GM12801 (cell line): ENCODE measurements at regions not wholly inside any gene's neighbourhood (a gene's known extent, or its start where the extent isn't known, plus 50 kb on each side); places are given as distances from the start of the nearest gene placed in this dataset.

ENCODE experiments used
- TF ChIP-seq, protein P1 (sequence below): IDR thresholded peaks from one replicate; pipeline ENCODE4 v1.5.1; 2011; ENCODE audit warnings: control low read depth; ENCODE audit not compliant: insufficient read length; ENCODE audit errors: extremely low read depth

DNA sequence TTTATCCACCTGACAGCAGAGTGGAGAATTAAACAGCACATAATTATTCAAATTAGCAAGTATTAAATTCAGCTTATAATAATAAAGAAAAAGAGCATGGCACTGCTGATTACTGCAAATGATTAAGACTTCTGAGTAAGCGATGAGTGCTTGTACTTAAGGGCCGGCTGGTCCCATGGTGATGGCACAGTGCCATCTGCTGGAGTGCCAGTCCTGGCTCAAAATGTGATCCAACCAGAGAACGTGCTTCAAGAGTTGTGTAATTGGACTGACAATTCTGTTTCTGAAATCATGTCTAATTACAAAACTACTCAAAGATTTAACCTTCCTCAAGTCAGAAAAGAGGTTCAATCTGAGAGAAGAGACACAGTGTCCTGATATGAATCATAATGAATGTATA is 181.6 kb upstream of the RGS17 start:
- TF ChIP-seq, protein P1, sequence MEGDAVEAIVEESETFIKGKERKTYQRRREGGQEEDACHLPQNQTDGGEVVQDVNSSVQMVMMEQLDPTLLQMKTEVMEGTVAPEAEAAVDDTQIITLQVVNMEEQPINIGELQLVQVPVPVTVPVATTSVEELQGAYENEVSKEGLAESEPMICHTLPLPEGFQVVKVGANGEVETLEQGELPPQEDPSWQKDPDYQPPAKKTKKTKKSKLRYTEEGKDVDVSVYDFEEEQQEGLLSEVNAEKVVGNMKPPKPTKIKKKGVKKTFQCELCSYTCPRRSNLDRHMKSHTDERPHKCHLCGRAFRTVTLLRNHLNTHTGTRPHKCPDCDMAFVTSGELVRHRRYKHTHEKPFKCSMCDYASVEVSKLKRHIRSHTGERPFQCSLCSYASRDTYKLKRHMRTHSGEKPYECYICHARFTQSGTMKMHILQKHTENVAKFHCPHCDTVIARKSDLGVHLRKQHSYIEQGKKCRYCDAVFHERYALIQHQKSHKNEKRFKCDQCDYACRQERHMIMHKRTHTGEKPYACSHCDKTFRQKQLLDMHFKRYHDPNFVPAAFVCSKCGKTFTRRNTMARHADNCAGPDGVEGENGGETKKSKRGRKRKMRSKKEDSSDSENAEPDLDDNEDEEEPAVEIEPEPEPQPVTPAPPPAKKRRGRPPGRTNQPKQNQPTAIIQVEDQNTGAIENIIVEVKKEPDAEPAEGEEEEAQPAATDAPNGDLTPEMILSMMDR = no peak

DNA sequence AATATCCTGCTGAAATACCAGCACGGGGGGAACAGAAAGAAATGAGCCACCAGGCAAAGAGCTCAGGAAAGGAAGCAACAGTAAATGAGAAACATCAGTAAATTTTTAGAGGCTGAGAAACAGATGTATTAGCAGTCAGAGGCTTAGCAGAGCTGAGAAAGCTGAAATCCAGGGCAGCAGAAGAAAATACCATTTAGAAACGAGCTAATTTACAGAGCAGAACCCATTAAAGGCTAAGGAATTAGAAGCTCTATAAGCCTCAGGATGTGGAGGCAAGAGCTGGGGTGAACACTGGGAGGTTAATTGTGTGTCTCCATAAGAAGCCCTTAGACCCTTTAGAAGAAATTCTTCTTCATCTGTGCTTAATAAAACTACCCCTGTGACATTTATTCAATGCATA is 178.6 kb upstream of the RGS17 start:
- TF ChIP-seq, protein P1 = no peak

DNA sequence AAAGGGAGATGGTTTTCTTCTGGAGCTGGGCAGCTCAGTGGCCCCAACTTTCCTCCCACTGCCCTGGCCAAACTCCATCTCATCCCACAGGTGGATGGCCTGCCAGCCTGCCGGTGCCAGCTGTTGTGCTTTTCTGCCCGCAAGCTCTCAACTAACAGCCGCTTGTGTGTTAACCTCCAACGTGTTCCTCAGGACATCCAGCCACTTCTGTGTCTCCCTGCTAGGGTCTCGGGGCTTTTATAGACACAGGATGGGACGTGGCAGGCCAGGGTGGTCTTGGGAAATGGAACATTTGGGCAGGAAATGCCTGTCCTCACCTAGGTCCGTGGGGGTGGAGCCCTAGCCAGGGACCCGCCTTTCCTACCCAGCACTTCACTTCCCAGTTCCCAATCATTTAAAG is 171.1 kb upstream of the RGS17 start:
- TF ChIP-seq, protein P1 = no peak

DNA sequence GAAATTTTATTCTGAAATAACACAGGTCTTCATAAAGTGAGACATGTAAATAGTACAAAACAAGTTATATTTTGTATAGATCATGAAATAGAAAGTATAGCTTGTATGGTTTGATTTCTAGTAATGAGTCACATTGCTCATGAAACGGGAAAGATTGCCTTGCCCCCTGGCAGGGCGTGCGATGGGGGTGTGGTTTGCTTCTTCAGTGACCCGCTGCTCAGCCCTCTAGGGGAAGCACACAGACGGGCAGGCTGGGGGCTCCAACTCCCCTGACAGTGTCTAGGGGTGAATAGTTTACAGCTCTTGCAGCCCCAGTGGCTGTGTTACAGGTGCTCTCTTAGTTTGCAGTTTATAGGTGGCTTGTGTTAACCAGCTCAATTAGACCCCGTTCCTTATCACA is 170.5 kb upstream of the RGS17 start:
- TF ChIP-seq, protein P1 = no peak

DNA sequence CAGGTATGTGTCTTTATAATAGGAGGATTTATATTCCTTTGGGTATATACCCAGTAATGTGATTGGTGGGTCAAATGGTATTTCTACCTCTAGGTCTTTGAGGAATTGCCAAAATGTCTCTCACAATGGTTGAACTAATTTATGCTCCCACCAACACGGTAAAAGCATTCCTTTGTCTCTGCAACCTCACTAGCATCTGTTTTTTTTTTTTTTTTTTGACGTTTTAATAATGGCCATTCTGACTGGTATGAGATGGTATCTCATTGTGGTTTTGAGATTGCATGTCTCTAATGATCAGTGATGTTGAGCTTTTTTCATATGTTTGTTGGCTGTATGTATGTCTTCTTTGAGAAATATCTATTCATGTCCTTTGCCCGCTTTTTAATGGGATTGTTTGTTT is 144.9 kb upstream of the RGS17 start:
- TF ChIP-seq, protein P1 = no peak

DNA sequence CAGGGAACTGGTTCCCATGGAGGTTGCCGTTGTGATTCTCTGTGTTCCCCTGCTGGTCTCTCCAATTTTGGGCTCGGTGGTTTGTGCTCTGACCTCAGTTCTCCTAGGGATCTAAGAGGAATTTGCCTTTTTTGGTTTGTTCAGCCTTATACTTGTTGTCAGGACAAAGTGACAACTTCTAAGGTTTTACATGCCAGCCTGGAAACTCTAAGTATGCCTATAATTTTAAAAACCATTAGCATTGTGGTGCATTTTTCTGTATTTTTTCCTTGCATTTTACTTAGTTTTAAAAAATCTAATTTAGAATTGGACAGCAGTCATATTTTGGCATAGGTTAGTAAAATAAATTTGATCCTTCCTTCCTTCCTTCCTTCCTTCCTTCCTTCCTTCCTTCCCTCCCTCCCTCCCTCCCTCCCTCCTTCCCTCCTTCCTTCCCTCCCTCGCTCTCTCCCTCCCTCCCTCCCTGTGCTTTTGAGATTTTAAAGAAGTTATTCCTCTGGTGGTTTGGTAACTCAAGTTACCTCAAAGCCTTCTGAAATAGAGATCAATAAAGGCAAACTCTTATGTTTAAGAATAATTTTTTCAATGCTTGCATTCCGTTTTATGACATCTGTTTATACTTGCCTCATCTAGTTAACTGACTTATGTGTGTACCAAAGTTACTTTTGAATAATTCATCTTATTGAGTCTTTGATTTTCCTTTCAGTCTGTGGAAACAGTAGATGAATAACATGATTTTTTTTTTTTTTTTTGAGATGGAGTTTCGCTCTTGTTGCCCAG is 141.3 kb upstream of the RGS17 start:
- TF ChIP-seq, protein P1 = no peak

DNA sequence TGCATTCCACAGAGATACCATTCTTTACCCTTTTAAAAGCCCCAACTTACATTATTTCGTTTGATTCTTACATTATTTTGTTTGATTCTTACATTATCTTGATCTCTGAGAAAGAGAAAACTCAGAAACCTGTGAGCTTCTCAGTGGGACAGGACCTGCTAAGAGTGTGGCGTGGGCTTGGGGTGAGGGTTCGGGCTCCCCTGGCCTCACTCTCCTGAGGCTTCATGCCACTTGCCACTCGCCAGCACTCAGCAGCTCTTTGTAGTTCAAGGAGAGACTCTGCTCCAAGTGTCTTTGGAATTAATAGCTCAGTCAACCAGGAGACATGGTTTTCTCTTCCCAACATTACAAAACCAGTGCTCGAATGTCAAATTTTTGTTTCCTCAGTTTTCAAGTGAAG is 132.4 kb upstream of the RGS17 start:
- TF ChIP-seq, protein P1 = no peak
